22Rv1 (cell line): ENCODE measurements at regions not wholly inside any gene's neighbourhood (a gene's known extent, or its start where the extent isn't known, plus 50 kb on each side); places are given as distances from the start of the nearest gene placed in this dataset.
"Not testable (repeated sequence)": the region's sequence is repeated elsewhere in the genome, so short reads cannot be mapped to it uniquely, and the experiment has no call there.

ENCODE experiments used
- H3K27ac ChIP-seq: fragments of 450-650 bp; 2 replicates; pipeline ENCODE4 v1.5.1; 2017
- CTCF ChIP-seq: fragments of 450-650 bp; IDR thresholded peaks from 2 replicates; pipeline ENCODE4 v1.5.1; 2017; ENCODE audit warnings: mild to moderate bottlenecking
- ZFX ChIP-seq: fragments of 450-650 bp; IDR thresholded peaks from 2 replicates; pipeline ENCODE4 v1.6.1; 2017; ENCODE audit warnings: antibody characterized with exemption, borderline replicate concordance

GRCh38 chr1:147103416-147104155 is 68.7 kb downstream of the PRKAB2 start:
- H3K27ac ChIP-seq = not testable (repeated sequence)

GRCh38 chr1:147099192-147099591 is 73.1 kb downstream of the PRKAB2 start:
- no peak for TF ChIP-seq ZFX
- no peak for TF ChIP-seq CTCF

GRCh38 chr1:147098338-147098973 is 73.8 kb downstream of the PRKAB2 start:
- TF ChIP-seq CTCF = peak; percentile 85
- H3K27ac ChIP-seq = not testable (repeated sequence)

More at GRCh38 chr1:147099192-147099591, 73.1 kb downstream of the PRKAB2 start:
- H3K27ac ChIP-seq = no peak overlapping the region

- no peak overlapping the region for H3K27ac ChIP-seq
- TF ChIP-seq ZFX (no peak), CTCF (no peak)
Observed at GRCh38 chr1:147095691-147096090, 76.6 kb downstream of the PRKAB2 start.

GRCh38 chr1:147091801-147092200 is 80.5 kb downstream of the PRKAB2 start:
- no peak overlapping the region for H3K27ac ChIP-seq
- TF ChIP-seq CTCF (no peak), ZFX (no peak)

GRCh38 chr1:147089457-147089856 is 82.8 kb downstream of the PRKAB2 start:
- H3K27ac ChIP-seq = no peak overlapping the region
- TF ChIP-seq ZFX (no peak), CTCF (no peak)

- H3K27ac ChIP-seq = no peak overlapping the region
- no peak for TF ChIP-seq ZFX
- no peak for TF ChIP-seq CTCF
Observed at GRCh38 chr1:147086129-147086528, 86.1 kb downstream of the PRKAB2 start.
